H1 (cell line): ENCODE measurements at regions not wholly inside any gene's neighbourhood (a gene's known extent, or its start where the extent isn't known, plus 50 kb on each side); places are given as distances from the start of the nearest gene placed in this dataset.

Experiments used
- BACH1 ChIP-seq: IDR thresholded peaks from 2 replicates; pipeline ENCODE4 v1.6.1; 2012; ENCODE audit warnings: low read length, improper control_type of control experiment
- FOSL1 ChIP-seq: IDR thresholded peaks from 2 replicates; pipeline ENCODE4 v1.6.1; 2011; ENCODE audit warnings: mild to moderate bottlenecking, low read depth, low read length, moderate library complexity; ENCODE audit not compliant: insufficient read depth
- HDAC6 ChIP-seq: IDR thresholded peaks from one replicate; pipeline ENCODE4 v1.7.1; 2012; ENCODE audit warnings: low read depth, mild to moderate bottlenecking, inconsistent platforms, low read length, moderate library complexity
- TAF1 ChIP-seq: IDR thresholded peaks from 2 replicates; pipeline ENCODE4 v1.6.1; 2011; ENCODE audit warnings: mild to moderate bottlenecking, low read depth, low read length
- TF ChIP-seq, protein P1 (sequence below): IDR thresholded peaks from 2 replicates; pipeline ENCODE4 v1.6.1; 2012; ENCODE audit warnings: low read length, inconsistent platforms

DNA sequence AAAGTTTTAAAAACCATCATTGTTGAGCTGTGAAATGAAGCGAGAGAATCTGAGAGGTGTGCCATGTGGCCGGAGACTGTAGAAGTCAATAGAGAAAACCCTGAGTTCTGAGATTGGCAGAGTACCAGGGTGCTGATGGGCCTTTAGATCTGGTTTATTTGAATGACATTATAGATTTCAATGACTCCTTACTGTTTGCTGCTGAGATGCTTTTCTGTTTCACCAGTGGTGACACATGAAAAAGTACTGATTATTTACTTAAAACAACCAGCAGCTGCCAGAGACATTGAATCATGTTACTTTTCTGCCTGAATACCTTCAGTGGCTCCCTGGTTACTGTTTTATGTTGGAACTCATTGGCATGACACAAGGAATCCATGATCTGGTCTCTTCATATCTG, 602.7 kb upstream of the ZNF804A start (continued):
- TF ChIP-seq TAF1 (no peak), HDAC6 (no peak), BACH1 (no peak), FOSL1 (no peak)
- TF ChIP-seq, protein P1, sequence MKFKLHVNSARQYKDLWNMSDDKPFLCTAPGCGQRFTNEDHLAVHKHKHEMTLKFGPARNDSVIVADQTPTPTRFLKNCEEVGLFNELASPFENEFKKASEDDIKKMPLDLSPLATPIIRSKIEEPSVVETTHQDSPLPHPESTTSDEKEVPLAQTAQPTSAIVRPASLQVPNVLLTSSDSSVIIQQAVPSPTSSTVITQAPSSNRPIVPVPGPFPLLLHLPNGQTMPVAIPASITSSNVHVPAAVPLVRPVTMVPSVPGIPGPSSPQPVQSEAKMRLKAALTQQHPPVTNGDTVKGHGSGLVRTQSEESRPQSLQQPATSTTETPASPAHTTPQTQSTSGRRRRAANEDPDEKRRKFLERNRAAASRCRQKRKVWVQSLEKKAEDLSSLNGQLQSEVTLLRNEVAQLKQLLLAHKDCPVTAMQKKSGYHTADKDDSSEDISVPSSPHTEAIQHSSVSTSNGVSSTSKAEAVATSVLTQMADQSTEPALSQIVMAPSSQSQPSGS: no peak
